ENCODE measurements at regions not wholly inside any gene's neighbourhood (a gene's known extent, or its start where the extent isn't known, plus 50 kb on each side); places are given as distances from the start of the nearest gene placed in this dataset.
"Not testable (repeated sequence)": the region's sequence is repeated elsewhere in the genome, so short reads cannot be mapped to it uniquely, and the experiment has no call there.

DNA sequence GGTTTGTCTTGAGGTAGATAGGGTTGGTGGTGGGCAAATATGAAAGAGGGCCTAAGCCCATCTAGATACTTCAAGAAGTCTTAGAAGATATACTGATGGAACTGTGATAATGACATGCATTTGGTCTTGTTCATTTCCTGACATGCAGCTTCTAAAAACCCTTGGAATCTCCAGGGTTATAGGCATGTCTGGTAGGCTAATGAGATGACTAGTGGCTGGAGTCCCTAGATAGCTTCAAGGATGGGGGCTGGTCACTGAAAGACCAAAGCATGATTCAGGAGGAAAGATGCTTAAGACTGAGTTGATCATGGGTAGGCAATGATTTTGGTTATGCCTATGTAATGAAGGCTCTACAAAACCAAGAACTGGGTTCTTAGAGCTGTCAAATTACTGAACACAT, 217.9 kb upstream of the MOCS1 start:
- DNase-seq: no peak

GRCh38 chr6:40148882-40149573, 214.8 kb upstream of the MOCS1 start:
- no peak for DNase-seq

DNA sequence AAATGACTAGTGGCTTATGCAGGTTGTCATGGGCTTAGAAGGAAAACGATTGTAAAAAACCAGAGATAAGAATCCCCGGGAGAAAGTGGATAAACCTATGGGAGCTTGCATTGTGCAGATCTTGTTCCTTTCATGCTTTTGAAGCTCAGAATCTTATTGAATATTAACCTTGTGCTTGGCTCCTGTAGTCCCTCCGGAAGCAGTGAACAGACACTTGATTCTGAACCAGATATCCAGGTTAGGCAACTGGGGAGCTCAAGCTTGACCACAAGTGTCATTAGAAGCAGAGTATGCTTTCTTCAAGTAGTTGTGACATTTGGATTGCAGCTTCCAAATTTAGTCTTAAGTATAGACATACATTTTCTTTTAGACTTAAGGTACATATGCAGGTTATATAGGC, 212.6 kb upstream of the MOCS1 start:
- DNase-seq: no peak

DNA sequence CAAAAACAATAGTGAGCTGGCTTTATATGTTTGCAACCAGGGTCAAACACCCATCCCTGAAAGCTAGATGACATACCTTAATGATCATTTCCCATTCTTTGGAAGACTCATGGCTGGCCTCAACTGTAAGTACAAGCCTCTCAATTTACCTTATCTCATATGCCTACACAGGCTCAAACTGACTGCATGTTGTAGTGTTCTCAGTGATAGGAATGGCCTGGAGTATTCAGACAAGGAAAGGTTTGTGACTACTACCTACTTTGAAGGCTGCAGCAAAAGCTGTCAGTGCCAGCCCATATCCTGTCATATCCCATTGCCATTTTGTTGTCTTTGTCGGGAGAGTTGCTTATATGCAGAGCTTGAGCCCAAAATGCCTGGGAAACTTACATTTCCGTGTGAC, 205.2 kb upstream of the MOCS1 start:
- no peak for DNase-seq

- no peak for DNase-seq
Measured at GRCh38 chr6:40138273-40138720, 204.0 kb upstream of the MOCS1 start.

- no peak for DNase-seq
Measured at GRCh38 chr6:40135491-40136072, 201.3 kb upstream of the MOCS1 start.

- DNase-seq: not testable (repeated sequence)
Measured at GRCh38 chr6:40133981-40134380, 199.7 kb upstream of the MOCS1 start.

DNA sequence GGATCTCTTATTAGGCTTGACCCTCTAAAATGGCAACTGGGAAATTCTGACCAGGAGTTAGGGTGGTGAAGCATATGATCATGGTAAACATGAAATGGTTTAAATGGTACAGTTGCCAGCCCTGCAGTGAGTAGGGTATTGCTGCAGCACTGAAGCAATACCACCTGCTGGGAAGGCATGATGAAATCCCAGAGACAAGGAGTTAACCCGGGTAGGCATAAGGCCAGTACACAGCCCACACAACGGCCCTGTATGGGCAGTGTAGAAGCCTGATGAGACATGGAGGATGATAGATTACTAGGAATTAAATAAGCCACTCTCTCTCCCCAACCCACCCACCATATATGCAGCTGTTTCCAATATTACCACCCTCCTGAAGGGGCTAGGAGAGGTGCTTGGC, 197.4 kb upstream of the MOCS1 start:
- no peak for DNase-seq

GRCh38 chr6:40128127-40128526, 193.9 kb upstream of the MOCS1 start:
- DNase-seq: no peak

DNA sequence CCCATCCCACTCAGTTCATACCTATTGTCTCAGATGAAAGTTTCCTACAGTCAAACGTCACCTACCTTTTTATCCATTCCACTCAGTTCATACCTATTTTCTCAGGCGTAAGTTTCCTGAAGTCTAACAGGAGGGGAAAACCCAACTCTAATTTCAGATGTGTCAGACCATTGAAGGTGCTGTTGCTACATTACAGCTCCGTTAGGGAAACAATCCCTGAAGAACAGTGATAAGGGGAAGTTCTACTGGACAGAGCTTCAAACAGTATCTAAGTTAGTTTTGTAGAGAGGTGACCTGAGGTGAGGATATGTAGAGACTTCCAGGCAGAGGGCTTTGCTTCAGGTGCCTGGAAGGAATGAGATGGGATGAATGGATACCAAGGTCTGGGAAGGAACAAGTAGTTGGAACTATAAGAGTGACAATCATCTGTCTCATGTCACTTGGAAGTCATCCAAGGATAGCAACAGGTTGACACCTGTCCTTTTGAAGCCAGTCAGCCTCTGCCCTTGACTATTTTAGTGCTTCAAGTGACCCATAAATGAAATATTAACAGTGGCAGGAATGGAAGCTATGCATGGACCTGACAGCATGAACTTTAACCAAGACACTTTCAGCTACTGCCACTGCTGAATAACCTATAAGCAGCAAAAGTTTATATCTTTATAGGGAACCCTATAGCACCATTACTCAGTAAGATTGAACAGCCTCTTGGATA, 191.6 kb upstream of the MOCS1 start:
- DNase-seq: no peak

GRCh38 chr6:40124924-40125323, 190.7 kb upstream of the MOCS1 start:
- DNase-seq: no peak

- DNase-seq: no peak
Measured at GRCh38 chr6:40116832-40117231, 182.6 kb upstream of the MOCS1 start.

DNA sequence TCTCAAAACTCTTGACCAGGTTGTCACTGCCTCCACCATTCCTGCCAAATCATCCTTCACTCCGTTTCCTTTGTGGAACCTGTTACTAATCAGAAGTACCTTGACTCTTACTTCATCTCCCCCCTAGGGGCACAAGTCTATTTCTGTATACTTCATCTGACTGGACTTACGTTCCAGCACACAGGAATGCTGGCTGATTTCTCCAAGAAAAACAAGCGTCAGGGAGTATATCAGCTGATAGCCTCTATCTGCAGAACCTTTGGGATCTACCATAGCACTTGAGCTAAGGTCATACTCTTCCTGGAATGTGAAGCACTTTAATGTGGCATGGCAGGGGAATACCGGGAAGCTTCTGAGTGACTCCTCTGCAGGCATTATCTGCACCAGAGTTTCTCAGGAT, 178.1 kb upstream of the MOCS1 start:
- no peak for DNase-seq

DNA sequence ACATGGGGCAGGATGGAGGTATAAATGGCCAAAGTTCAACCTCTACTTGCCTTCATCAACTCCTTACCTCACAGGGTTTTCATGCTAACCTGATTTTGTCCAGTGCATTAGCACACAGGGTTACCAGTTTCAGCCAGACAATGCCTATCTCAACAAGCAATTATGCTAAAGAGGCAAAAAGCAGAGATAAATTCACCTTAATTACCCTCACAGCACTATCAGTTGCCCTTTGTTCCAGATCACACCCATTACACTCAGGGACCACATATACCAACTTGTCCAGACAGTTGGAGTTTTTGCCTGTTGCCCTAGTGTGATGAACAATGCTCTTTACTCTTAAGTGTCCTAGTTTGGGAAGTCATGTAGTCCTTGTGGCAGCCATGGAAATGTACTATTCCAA, 174.5 kb upstream of the MOCS1 start:
- DNase-seq: no peak

- DNase-seq: no peak
Measured at GRCh38 chr6:40106840-40107239, 172.6 kb upstream of the MOCS1 start.

DNA sequence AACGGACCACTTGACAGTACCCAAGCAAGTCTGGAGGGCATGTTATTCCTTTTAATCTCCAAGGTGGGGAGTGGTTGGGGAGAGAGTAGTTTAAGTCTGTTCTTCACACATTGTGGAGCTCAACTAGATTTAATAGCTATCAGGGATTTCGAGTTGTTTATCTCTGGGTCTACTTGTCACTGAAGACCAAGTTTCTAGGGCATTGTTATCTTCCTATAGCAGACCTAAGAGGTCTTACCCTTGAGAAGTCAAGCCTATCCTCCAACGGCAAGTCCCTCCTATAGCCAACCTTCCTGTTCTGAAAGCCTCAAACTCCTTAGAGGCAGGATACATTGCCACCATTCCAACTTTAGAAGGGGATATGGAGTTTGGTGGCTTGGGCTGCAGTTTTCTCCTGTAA, 164.5 kb upstream of the MOCS1 start:
- no peak for DNase-seq

DNA sequence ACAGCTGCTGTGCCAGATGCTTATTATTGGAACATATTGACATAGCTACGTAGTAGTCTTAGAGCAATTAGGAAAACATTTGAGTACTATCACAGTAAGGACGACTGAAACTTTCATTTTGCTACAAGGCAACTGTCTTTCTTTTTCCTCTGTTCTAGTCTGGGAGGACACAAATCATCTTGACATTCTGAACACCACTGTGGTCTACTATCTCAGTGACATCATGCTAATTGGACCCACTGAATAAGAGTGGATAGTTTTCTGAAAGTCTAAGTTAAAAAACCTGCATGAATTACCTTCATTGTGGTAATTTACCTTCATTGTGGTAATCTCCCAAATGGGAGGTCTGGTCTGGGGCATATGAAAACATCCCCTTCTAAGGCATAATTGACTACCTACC, 163.3 kb upstream of the MOCS1 start:
- no peak for DNase-seq

DNA sequence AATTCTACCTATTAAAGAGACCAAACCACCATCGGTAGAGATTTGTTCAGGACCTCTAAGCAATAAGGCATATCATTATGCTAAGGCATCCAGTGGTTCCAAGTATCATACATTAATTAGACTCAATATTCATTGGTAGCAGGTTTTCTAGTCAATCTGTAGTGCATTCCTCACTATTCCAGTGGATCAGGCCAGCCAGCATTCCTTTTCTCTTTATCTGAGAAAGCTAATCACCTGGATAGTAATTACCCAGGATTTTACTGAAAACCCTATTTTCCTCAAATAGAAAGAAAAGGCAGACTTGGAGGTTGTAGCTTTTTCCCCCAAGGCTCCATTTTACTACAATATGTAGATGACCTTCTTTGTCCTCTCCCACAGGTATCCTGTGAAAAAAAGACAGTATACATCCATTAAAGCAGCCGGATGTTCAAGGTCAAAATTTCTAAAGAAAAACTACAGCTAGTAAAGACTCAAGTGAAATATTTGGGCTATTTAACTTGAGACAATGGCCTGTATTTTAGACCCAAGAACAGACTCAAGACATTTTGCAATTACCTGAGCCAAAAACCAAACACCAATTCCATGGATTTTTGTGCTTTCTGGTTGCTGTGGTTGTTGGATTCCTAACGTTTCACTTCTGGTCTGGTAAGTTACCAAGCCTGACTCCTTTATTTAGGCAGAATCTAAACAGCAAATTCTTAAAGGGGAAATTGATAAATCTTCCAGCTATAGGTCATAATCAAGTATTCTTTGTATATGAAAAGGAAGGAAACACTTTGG, 149.1 kb upstream of the MOCS1 start:
- DNase-seq: no peak

DNA sequence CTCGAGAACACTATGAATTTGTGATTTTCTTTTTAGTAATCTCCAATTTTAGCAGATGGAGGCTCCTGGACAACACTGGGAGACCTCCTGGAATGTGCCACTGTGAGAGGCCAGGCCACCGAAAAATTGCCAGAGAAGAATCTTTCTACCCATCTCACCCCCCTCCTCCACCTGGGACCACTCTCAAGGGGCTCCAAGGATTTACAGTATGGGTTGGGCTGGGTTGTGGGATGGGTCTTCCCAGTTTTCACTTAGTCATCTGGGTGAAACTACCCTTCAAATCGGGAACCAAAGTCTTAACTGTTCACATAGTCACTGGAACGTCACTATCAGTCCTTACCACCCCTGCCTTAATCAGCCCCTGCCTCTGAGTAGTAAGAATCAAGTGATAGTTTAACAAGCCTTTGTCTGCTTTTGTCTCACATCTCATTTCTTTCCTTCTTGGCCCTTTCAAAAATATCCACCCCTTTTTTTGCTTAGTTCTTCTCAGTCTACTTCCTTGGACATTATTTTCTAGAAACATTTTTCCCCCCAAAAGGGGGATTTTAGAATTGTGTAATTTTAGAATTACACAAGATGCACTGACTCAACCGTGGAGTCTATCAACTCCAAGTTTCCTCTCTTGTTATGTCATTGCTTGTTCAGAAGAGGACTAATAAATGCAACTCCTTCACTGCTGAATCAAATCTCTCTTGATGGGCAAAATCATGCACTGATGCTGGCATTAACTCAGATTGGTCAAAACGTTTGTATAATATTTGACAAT, 148.2 kb upstream of the MOCS1 start:
- DNase-seq: no peak

- DNase-seq: no peak
Measured at GRCh38 chr6:40077736-40078135, 143.5 kb upstream of the MOCS1 start.

GRCh38 chr6:40077315-40077714, 143.1 kb upstream of the MOCS1 start:
- DNase-seq: no peak

DNA sequence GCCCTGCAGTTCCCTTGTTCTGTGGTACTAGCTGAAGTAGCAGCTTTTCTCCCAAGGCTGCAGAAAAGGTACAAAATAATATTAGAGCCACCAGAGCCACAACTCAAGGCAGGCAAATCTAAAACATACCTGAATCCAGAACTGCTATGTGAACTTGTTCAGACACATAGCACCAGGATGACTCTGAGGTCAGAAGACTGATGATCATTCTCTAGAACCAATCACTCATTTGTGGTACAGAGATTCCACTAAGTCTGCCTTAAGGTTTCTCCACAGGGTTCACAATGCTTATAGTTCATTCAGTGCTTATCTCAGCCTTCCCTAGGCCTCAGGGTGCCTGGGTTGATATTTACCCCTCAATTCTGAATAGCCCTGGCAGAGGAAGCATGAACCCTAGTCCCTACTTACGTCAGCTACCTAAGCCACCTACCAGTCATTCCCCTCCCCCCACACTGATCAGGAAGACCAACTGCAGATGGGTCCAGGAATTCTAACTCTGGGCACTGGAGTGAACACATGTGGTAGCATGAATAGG, 140.9 kb upstream of the MOCS1 start:
- DNase-seq: no peak
